Uterus (tissue), 2 donors: ENCODE measurements at regions not wholly inside any gene's neighbourhood (a gene's known extent, or its start where the extent isn't known, plus 50 kb on each side); places are given as distances from the start of the nearest gene placed in this dataset.

ENCODE experiments used
- CTCF ChIP-seq, 4 experiments: fragments of 200-600 bp in 2 of 4; fragments of 450-650 bp in 2 of 4; sonication (generic) in 2 of 4; IDR thresholded peaks; one replicate each; pipeline ENCODE4 v1.5.1; 2016 to 2019; ENCODE audit warnings: antibody characterized with exemption in 4 of 4, mild to moderate bottlenecking in 2 of 4, moderate library complexity in 1 of 4
- POLR2A ChIP-seq, 2 donors: fragments of 450-650 bp; IDR thresholded peaks; one replicate each; pipeline ENCODE4 v1.6.1; 2016; ENCODE audit warnings: antibody characterized with exemption in 2 of 2, mild to moderate bottlenecking in 1 of 2, moderate library complexity in 1 of 2

- TF ChIP-seq CTCF (IDR thresholded peaks at IDR 0.05): no peak
- no peak for TF ChIP-seq POLR2A (IDR thresholded peaks at IDR 0.05)
These were observed 103.4 kb upstream of the FRMD1 start for GRCh38 chr6:168182366-168182765.
